Caco-2 (cell line): ENCODE measurements at regions not wholly inside any gene's neighbourhood (a gene's known extent, or its start where the extent isn't known, plus 50 kb on each side); places are given as distances from the start of the nearest gene placed in this dataset.

Experiments
- BruUV-seq: library from RNA; stranded (reverse); fragments of 400-500 nt; replicated peaks from 2 replicates; lab custom pipeline; 2021; lab: Mats Ljungman, UMichigan
- CTCF ChIA-PET: fragments of 300-600 bp; sonication (Branson Sonifier 250); formaldehyde crosslinking; loops from one replicate; lab custom pipeline; 2022; ENCODE audit warnings: antibody characterized with exemption; lab: Charles Lee
- POLR2A ChIA-PET: fragments of 300-600 bp; sonication (Branson Sonifier 250); formaldehyde crosslinking; loops from one replicate; lab custom pipeline; 2022; ENCODE audit warnings: antibody characterized with exemption; lab: Charles Lee
- DNase-seq, 2 experiments: peaks; one replicate each; pipeline versions ENCODE4 v3.0.0 to v3.0.0-alpha.2; 2020 to 2022
- H3K27me3 ChIP-seq: replicated peaks from 2 replicates; pipeline ENCODE4 v1.6.0; 2011; ENCODE audit warnings: low read length; ENCODE audit not compliant: control insufficient read depth, insufficient read depth
- H3K36me3 ChIP-seq: 2 replicates; pipeline ENCODE4 v1.5.1; 2011; ENCODE audit warnings: low read length; ENCODE audit not compliant: control insufficient read depth, insufficient read depth
- H3K4me1 ChIP-seq: fragments of 250-450 bp; sonication (Bioruptor Pico); 2 replicates; pipeline ENCODE4 v1.5.1; 2020; ENCODE audit warnings: mild to moderate bottlenecking
- H3K4me3 ChIP-seq: 2 replicates; pipeline ENCODE4 v1.5.1; 2011; ENCODE audit warnings: low read depth, mild to moderate bottlenecking, control low read depth, low read length
- H3K9me3 ChIP-seq: fragments of 250-450 bp; sonication (Bioruptor Pico); 2 replicates; pipeline ENCODE4 v1.5.1; 2020; ENCODE audit warnings: mild to moderate bottlenecking, moderate library complexity
- H3K27ac Mint-ChIP-seq: one replicate; pipeline ENCODE4 v1.8.0; 2022; ENCODE audit warnings: mixed read lengths; ENCODE audit not compliant: unreplicated experiment
- H3K27me3 Mint-ChIP-seq: one replicate; pipeline ENCODE4 v1.8.0; 2022; ENCODE audit warnings: mixed read lengths; ENCODE audit not compliant: insufficient read depth, unreplicated experiment
- H3K36me3 Mint-ChIP-seq: one replicate; pipeline ENCODE4 v1.8.0; 2022; ENCODE audit warnings: mild to moderate bottlenecking, mixed read lengths; ENCODE audit not compliant: insufficient read depth, unreplicated experiment
- H3K4me1 Mint-ChIP-seq: one replicate; pipeline ENCODE4 v1.8.0; 2022; ENCODE audit warnings: low read depth, mixed read lengths; ENCODE audit not compliant: unreplicated experiment
- H3K4me3 Mint-ChIP-seq: one replicate; pipeline ENCODE4 v1.8.0; 2022; ENCODE audit warnings: mild to moderate bottlenecking, moderate library complexity, mixed read lengths; ENCODE audit not compliant: unreplicated experiment
- H3K9me3 Mint-ChIP-seq: one replicate; pipeline ENCODE4 v1.8.0; 2022; ENCODE audit warnings: mixed read lengths; ENCODE audit not compliant: unreplicated experiment
- CTCF ChIP-seq, 2 experiments: fragments of 200-600 bp in 1 of 2; IDR thresholded peaks; 1 replicate in 1 of 2; 2 replicates in 1 of 2; pipeline versions ENCODE4 v1.5.1 to v1.8.0; 2011 to 2022; ENCODE audit warnings: antibody characterized with exemption in 1 of 2, control low read depth in 1 of 2, inconsistent platforms in 1 of 2, low read depth in 1 of 2, low read length in 1 of 2, mild to moderate bottlenecking in 1 of 2, moderate library complexity in 1 of 2; ENCODE audit not compliant: insufficient read depth in 1 of 2, severe bottlenecking in 1 of 2, unreplicated experiment in 1 of 2
- intact Hi-C: fragments of 100-400 bp; cut with micrococcal nuclease; formaldehyde crosslinking; loops from one replicate; pipeline ENCODE4 v1.10.0; 2022; ENCODE audit not compliant: unreplicated experiment

- no peak overlapping the region for H3K27ac Mint-ChIP-seq
- intact Hi-C loops, result no loop called here
- CTCF ChIA-PET, result interaction anchor here (0.6 kb wide), 1 partner anchor 184 kb away, joined by 3 read pairs; no protein-coding TSS in a partner anchor
- no peak for DNase-seq
- no TSS peak for BruUV-seq
- TF ChIP-seq CTCF (IDR thresholded peaks at IDR 0.05; ENCODE audit: insufficient read depth in 1 of 2, low read depth in 1 of 2, low read length in 1 of 2, severe bottlenecking in 1 of 2, unreplicated experiment in 1 of 2), result no peak
- no peaks in the 10 kb centered on the region for H3K27me3 ChIP-seq
- no peak overlapping the region for H3K4me3 ChIP-seq
- H3K36me3 Mint-ChIP-seq, result no peaks in the 10 kb centered on the region
- no peaks in the 10 kb centered on the region for H3K4me1 ChIP-seq
- H3K4me1 Mint-ChIP-seq, result peaks cover 10% of the 10 kb centered on the region
- no peaks in the 10 kb centered on the region for H3K9me3 ChIP-seq
- POLR2A ChIA-PET, result no interaction called here
- H3K36me3 ChIP-seq, result no peaks in the 10 kb centered on the region
- H3K4me3 Mint-ChIP-seq, result no peak overlapping the region
- no peaks in the 10 kb centered on the region for H3K9me3 Mint-ChIP-seq
- no peaks in the 10 kb centered on the region for H3K27me3 Mint-ChIP-seq
Measured at GRCh38 chr6:8710668-8711431, 275.5 kb upstream of the SLC35B3 start.

- peak in 1 of 2 experiments; percentile 53 for DNase-seq
- Mint-ChIP-seq H3K9me3 (no peaks in the 10 kb centered on the region), H3K4me1 (peaks cover 10% of the 10 kb centered on the region), H3K27me3 (no peaks in the 10 kb centered on the region), H3K36me3 (no peaks in the 10 kb centered on the region), H3K4me3 (peak overlapping the region; percentile 33), H3K27ac (peak overlapping the region; percentile 25)
- Histone ChIP-seq H3K4me3 (no peak overlapping the region), H3K27me3 (no peaks in the 10 kb centered on the region), H3K4me1 (no peaks in the 10 kb centered on the region), H3K9me3 (no peaks in the 10 kb centered on the region), H3K36me3 (no peaks in the 10 kb centered on the region)
- ChIA-PET POLR2A (no interaction called here), CTCF (interaction anchor here (0.7 to 1.0 kb wide), 2 partner anchors 79 to 577 kb away, joined by 3 to 5 read pairs; no protein-coding TSS in a partner anchor)
- peak; percentile 50 to 51 for TF ChIP-seq CTCF (IDR thresholded peaks at IDR 0.05; ENCODE audit: insufficient read depth in 1 of 2, low read depth in 1 of 2, low read length in 1 of 2, severe bottlenecking in 1 of 2, unreplicated experiment in 1 of 2)
- intact Hi-C loops, result loop anchor here (2.0 to 10.0 kb wide), 4 partner anchors 181 to 573 kb away; no protein-coding TSS in a partner anchor
- BruUV-seq, result no TSS peak
Measured at GRCh38 chr6:8707956-8708772, 272.8 kb upstream of the SLC35B3 start.

GRCh38 chr6:8707369-8707768 is 272.0 kb upstream of the SLC35B3 start:
- Mint-ChIP-seq H3K4me1 (peaks cover 10% of the 10 kb centered on the region), H3K27ac (peak overlapping the region; percentile 25), H3K27me3 (no peaks in the 10 kb centered on the region), H3K36me3 (no peaks in the 10 kb centered on the region), H3K4me3 (no peak overlapping the region), H3K9me3 (peaks cover 7% of the 10 kb centered on the region)
- TF ChIP-seq CTCF (IDR thresholded peaks at IDR 0.05; ENCODE audit: insufficient read depth in 1 of 2, low read depth in 1 of 2, low read length in 1 of 2, severe bottlenecking in 1 of 2, unreplicated experiment in 1 of 2), result no peak
- Histone ChIP-seq H3K4me3 (no peak overlapping the region), H3K36me3 (no peaks in the 10 kb centered on the region), H3K27me3 (no peaks in the 10 kb centered on the region), H3K4me1 (no peaks in the 10 kb centered on the region), H3K9me3 (no peaks in the 10 kb centered on the region)
- BruUV-seq, result no TSS peak
- POLR2A ChIA-PET, result no interaction called here
- CTCF ChIA-PET, result interaction anchor here (0.7 to 1.0 kb wide), 2 partner anchors 80 to 576 kb away, joined by 3 to 5 read pairs; no protein-coding TSS in a partner anchor
- DNase-seq, result no peak
- intact Hi-C loops, result loop anchor here (5.0 to 10.0 kb wide), 2 partner anchors 210 to 573 kb away; no protein-coding TSS in a partner anchor
